ENCODE measurements at regions not wholly inside any gene's neighbourhood (a gene's known extent, or its start where the extent isn't known, plus 50 kb on each side); places are given as distances from the start of the nearest gene placed in this dataset.
A peak's percentile ranks its signal among the peaks of the same experiment; 100 is the strongest.
"Not testable (repeated sequence)": the region's sequence is repeated elsewhere in the genome, so short reads cannot be mapped to it uniquely, and the experiment has no call there.

DNA sequence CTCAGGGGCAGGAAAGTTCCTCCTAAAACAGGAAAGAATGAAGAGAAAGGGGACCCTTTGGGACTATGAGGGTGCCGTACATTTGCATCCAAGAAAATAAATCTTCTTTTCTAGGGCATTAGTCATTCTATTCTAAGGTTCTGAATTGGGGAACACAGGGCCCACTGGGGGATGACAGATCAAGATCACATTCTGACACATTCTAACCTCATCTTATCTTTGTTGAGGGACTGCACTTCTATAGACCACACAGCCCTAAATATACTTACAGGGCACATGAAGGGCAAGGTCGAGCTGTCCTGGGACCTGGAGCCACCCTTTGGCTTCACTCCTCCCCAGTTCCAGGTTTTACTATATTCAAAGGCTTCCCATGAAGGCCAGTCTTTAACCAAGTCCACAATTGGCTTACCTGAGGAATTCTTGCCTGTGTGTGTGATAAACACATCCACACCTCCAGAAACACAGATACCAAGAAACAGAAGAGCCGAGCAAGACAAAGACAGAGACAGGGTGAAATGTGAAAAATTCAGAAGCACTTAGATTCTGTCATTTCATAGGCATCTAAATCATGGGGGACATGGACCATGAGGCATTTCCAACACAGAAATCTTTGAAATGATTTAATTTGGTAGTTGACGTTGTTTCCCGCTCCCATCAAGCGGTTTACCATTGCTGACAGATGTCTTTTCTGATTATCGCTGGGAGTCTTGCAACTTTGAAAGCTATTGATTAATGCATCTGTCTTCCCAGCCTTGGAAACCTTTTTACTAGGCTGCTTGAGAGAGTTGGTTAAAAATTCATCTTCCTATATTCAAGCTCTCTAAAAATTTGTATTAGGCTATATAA is 75.8 kb downstream of the CCDC71L start:
- intact Hi-C loops (cut with micrococcal nuclease) = no loop called here
- DNase-seq (no peak), ATAC-seq (no peak)

GRCh38 chr7:106583706-106584690 is 77.0 kb downstream of the CCDC71L start:
- no peak for DNase-seq
- no peak for ATAC-seq
- intact Hi-C loops (cut with micrococcal nuclease) = no loop called here

DNA sequence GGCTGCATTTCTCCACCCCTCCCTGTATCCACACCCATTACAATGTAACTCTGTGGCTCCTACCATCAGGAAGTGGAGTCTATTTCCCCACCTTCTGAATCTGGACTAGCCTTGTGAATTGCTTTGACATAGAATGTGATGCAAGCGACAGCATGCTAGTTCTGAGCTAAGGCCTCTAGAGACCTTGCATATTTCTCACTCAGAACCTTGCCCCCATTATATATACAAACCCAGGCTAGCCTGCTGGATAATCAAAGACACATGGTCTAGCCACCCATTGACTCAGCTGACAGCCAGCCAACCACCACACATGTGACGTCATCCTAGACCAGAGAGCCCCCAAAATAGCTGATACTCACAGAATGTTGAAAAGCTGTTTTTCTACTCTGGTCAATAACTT is 77.9 kb downstream of the CCDC71L start:
- intact Hi-C loops (cut with micrococcal nuclease) = no loop called here
- ATAC-seq = no peak

GRCh38 chr7:106582365-106582764 is 78.6 kb downstream of the CCDC71L start:
- DNase-seq = no peak
- no peak for ATAC-seq
- intact Hi-C loops (cut with micrococcal nuclease) = no loop called here

More for the DNA sequence above, 77.9 kb downstream of the CCDC71L start:
- no peak for DNase-seq

DNA sequence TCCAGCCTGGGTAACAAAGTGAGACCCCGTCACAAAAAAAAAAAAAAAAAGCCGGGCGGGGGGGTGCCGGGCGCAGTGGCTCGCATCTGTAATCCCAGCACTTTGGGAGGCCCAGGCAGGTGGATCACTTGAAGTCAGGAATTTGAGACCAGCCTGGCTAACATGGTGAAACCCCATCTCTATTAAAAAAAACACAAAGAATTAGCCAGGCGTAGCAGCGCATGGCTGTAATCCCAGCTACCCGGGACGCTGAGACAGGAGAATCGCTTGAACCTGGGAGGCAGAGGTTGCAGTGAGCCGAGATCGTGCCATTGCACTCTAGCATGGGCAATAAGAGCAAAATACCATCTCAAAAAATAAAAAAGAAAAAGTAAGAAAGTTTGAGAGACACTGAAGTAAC is 81.9 kb downstream of the CCDC71L start:
- DNase-seq; intact Hi-C loops (cut with micrococcal nuclease); ATAC-seq: not testable (repeated sequence)

GRCh38 chr7:106575138-106575823 is 85.7 kb downstream of the CCDC71L start:
- intact Hi-C loops (cut with micrococcal nuclease) = no loop called here
- DNase-seq = no peak

DNA sequence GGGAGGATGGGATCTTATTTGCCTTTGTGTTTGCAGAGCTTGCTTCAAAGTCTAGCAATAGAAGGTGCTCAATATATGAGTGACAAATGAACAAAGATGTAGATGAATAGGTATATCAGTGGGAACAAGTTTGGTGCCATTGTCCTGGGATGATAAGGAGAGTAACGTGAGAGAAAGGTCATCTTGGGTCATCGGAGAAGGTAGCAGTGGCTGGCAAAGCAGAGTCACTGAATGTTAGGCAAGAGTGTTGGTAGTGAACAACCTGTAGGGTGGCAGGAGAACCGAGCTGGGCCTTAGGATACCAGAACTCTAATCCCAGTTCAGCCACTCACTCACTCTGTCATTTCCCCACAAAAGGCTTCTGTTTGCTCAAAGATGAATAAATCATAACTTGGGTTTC is 87.2 kb downstream of the CCDC71L start:
- intact Hi-C loops (cut with micrococcal nuclease) = no loop called here
- no peak for DNase-seq
- ATAC-seq = no peak

More at GRCh38 chr7:106575138-106575823, 85.7 kb downstream of the CCDC71L start:
- no peak for ATAC-seq

DNA sequence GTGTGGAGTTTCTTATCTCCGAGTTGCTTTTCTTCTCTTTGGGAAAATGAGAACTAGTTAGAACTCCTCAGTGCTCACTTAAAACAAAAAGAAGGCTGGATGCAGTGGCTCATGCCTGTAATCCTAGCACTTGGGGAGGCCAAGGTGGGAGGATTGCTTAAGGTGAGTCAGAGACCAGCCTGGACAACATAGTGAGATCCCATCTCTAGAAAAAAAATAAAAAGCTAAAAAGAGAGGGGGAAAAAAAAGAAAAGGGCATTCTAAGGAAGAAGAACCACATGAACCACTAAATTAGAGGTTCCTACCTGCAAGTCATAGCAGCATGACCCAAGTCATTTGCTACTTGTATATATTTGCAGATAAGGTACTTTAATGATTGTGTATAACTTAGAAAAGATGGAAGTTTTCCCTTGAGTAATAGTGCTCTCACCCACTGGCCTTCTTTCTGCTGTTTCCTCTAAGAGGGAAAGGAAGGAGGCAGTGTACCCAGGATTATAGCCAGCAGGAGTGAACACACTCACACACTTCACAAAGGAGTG is 87.8 kb downstream of the CCDC71L start:
- intact Hi-C loops (cut with micrococcal nuclease) = no loop called here
- no peak for DNase-seq
- no peak for ATAC-seq

DNA sequence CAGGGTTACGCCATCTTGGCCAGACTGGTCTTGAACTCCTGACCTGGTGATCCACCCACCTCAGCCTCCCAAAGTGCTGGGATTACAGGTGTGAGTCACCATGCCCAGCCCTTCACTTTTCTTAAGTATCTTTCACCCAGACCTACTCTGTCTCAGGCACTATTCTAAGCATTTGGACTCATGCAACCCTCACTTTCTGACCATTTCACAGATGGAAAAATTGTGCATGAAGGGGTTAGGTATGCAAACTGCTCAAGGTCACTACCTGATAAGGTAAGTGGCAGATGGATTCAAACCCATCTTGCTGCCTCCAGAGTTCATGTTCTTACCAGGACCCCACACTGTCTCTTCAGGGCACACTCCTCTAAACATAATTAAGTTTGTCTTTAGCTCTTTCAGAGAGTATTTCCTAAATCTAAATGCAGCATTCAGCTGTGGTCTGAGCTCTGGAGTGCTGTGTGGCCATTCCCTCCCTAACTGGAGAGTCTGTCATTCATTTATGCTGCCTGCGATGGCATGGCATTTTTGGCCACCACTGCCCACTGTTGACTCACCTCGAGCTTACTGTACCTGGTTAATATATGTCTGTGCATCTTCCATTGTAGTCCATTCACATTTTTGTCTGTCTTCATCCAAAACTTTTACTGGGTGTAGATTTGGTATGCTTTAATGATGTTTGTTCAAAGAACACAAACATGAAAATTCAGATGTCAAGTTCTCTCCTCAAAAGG is 88.4 kb downstream of the CCDC71L start:
- no peak for DNase-seq
- ATAC-seq = no peak
- intact Hi-C loops (cut with micrococcal nuclease) = no loop called here

DNA sequence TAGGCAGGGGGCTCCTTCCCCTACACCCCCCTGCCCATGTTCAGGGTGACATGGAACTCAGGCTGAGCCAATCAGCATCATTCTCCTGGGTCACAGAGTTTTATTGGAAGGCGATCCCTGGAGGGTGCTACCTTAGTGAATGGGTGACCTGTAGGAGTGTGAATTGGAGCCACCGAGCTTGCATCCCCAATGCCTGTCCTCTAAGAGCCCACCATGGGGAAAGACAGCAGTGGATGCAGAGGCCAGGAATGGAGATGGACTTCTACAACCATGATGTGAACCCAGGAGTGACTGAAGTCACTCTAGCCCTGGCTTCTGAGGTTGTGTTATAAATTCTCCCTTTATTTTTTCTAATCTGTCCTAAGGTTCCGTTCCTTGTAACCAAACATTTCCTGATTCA is 89.4 kb downstream of the CCDC71L start:
- no peak for DNase-seq
- intact Hi-C loops (cut with micrococcal nuclease) = no loop called here
- ATAC-seq = no peak

GRCh38 chr7:106570948-106571418 is 90.0 kb downstream of the CCDC71L start:
- intact Hi-C loops (cut with micrococcal nuclease) = no loop called here
- ATAC-seq (no peak), DNase-seq (no peak)

DNA sequence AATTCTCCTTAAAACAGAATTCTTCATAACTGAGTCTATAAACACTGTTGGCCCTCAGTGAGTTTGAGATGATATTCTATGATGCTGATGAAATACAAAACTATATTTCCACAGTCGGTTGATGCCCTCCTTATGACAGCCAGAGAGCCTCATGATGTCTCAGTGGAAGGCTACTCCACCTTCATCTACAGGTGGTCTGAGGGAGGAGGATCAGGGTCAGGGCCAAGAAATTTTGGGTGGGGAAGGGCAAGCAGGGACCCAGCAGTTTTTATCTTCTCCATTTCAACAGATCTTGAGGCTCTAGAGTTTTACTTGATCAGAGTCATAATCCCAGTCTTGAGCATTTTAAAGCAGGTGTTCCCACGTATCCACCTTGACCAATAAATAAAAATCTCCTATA is 90.8 kb downstream of the CCDC71L start:
- ATAC-seq = no peak
- no peak for DNase-seq
- intact Hi-C loops (cut with micrococcal nuclease) = no loop called here

- ATAC-seq = no peak
- intact Hi-C loops (cut with micrococcal nuclease) = no loop called here
- DNase-seq = no peak
These were observed 91.4 kb downstream of the CCDC71L start for GRCh38 chr7:106569500-106569929.

DNA sequence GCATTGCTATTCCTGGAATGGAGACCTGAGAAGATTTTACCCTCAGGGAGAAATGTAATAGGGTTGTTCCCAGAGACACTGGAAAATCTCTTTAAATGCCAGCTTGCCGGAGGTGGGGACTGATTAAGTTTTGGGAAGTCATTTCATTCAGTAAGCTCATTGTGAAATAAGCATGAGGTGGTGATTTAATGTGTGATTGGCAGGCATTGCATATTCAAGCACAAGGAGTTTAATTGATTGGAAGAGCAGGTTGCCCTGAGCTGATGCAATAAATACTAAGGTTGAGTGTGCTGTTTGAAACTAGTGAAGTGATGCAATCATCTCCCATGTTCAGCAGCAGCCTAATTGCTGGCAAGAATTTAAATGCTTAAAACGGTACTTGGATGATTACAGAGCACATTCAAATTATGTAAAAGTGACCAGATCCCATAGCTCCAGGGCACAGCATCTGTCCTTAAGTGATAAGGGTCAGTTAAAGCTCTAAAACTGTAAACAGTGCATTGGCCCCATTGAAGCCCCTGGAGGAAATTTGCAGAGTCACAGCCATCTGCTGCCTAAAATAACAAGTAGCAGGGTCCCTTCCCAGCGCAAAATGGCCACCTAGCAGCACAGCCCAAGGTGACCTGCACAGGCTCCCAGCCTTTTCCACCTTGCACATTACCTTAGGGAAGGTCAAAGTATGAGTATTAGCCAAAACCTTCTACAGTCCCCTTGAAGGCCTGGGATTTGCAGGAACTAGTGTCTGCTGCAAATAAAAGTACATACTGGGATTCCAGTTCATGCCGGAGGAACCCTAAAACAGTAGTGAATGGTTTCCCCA is 92.1 kb downstream of the CCDC71L start:
- ATAC-seq = peak; percentile 40
- no peak for DNase-seq
- intact Hi-C loops (cut with micrococcal nuclease) = no loop called here

GRCh38 chr7:106568002-106568679 is 92.8 kb downstream of the CCDC71L start:
- intact Hi-C loops (cut with micrococcal nuclease) = no loop called here
- ATAC-seq (no peak), DNase-seq (no peak)

DNA sequence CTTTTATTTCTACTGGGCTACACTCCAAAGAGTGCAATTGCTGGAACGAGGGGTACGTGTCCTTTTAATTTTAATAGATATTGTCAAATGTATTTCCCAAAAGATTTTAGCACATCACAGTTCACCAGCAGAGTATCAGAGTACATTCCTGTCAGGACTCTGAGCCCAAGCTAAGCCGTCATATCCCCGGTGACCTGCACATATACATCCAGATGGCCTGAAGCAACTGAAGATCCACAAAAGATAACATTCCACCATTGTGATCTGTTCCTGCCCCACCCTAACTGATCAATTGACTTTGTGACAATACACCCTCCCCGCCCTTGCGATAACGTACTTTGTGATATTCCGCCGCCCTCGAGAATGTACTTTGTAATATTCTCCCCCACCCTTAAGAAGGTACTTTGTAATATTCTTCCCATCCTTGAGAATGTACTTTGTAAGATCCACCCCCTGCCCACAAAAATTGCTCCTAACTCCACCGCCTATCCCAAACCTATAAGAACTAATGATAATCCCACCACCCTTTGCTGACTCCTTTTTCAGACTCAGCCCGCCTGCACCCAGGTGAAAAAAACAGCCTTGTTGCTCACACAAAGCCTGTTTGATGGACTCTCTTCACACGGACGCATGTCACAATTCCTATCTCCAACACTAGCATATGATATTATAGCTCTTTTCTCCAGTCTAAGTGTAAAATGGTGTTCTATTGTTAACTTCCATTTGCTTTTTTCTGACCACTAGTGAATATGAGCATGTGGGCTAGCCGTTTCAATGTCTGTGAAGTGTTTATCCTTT is 93.6 kb downstream of the CCDC71L start:
- intact Hi-C loops (cut with micrococcal nuclease); ATAC-seq; DNase-seq: not testable (repeated sequence)
